DOHH2 (cell line): ENCODE measurements at regions not wholly inside any gene's neighbourhood (a gene's known extent, or its start where the extent isn't known, plus 50 kb on each side); places are given as distances from the start of the nearest gene placed in this dataset.

Experiments
- H3F3A ChIP-seq: fragments of 200-600 bp; sonication (generic), shearing (Covaris generic); 2 replicates; pipeline ENCODE4 v1.6.0; 2016; ENCODE audit warnings: antibody characterized with exemption, mild to moderate bottlenecking; ENCODE audit not compliant: control insufficient read depth, insufficient read depth
- H3K27ac ChIP-seq: fragments of 200-600 bp; sonication (generic); 2 replicates; pipeline ENCODE4 v1.5.1; 2014; ENCODE audit warnings: low read depth, mild to moderate bottlenecking, low read length, moderate library complexity
- H3K27me3 ChIP-seq: fragments of 200-600 bp; sonication (generic); 2 replicates; pipeline ENCODE4 v1.6.1; 2014; ENCODE audit warnings: mild to moderate bottlenecking, low read length, mixed read lengths; ENCODE audit not compliant: control insufficient read depth
- H3K36me3 ChIP-seq: fragments of 200-600 bp; sonication (generic); 2 replicates; pipeline ENCODE4 v1.6.1; 2014; ENCODE audit warnings: mild to moderate bottlenecking, low read length, moderate library complexity, mixed read lengths; ENCODE audit not compliant: control insufficient read depth
- H3K4me1 ChIP-seq: fragments of 200-600 bp; sonication (generic); 2 replicates; pipeline ENCODE4 v1.6.1; 2014; ENCODE audit warnings: mild to moderate bottlenecking, low read length, mixed read lengths; ENCODE audit not compliant: control insufficient read depth
- H3K4me2 ChIP-seq: fragments of 200-600 bp; sonication (generic); 2 replicates; pipeline ENCODE4 v1.6.0; 2014; ENCODE audit warnings: mild to moderate bottlenecking, low read length, moderate library complexity
- H3K4me3 ChIP-seq: fragments of 200-600 bp; sonication (generic); 2 replicates; pipeline ENCODE4 v1.5.1; 2014; ENCODE audit warnings: mild to moderate bottlenecking, low read length, mixed read lengths
- H3K79me2 ChIP-seq: fragments of 200-600 bp; sonication (generic); 2 replicates; pipeline ENCODE4 v1.6.1; 2014; ENCODE audit warnings: mild to moderate bottlenecking, low read length, mixed read lengths; ENCODE audit not compliant: control insufficient read depth
- H3K9me2 ChIP-seq: fragments of 200-600 bp; sonication (generic); replicated peaks from 2 replicates; pipeline ENCODE4 v1.6.1; 2014; ENCODE audit warnings: mild to moderate bottlenecking, low read length, mixed read lengths; ENCODE audit not compliant: control insufficient read depth
- H3K9me3 ChIP-seq: fragments of 200-600 bp; sonication (generic); 2 replicates; pipeline ENCODE4 v1.6.1; 2014; ENCODE audit warnings: antibody characterized with exemption, low read length, mixed read lengths; ENCODE audit not compliant: control insufficient read depth, insufficient read depth
- H4K20me1 ChIP-seq: fragments of 200-600 bp; sonication (generic); 2 replicates; pipeline ENCODE4 v1.6.0; 2014; ENCODE audit warnings: low read depth, mild to moderate bottlenecking, antibody characterized with exemption, low read length, moderate library complexity; ENCODE audit not compliant: control insufficient read depth, insufficient read depth
- EZH2phosphoT487 ChIP-seq: fragments of 200-600 bp; sonication (generic); IDR thresholded peaks from 2 replicates; pipeline ENCODE4 v1.6.1; 2017; ENCODE audit warnings: borderline replicate concordance, mild to moderate bottlenecking, antibody characterized with exemption, low read length, moderate library complexity, mixed read lengths
- TF ChIP-seq, protein P1 (sequence below): fragments of 200-600 bp; sonication (generic); IDR thresholded peaks from one replicate; pipeline ENCODE4 v1.5.1; 2014; ENCODE audit warnings: antibody characterized with exemption, mild to moderate bottlenecking, low read depth, low read length; ENCODE audit not compliant: poor library complexity, severe bottlenecking

DNA sequence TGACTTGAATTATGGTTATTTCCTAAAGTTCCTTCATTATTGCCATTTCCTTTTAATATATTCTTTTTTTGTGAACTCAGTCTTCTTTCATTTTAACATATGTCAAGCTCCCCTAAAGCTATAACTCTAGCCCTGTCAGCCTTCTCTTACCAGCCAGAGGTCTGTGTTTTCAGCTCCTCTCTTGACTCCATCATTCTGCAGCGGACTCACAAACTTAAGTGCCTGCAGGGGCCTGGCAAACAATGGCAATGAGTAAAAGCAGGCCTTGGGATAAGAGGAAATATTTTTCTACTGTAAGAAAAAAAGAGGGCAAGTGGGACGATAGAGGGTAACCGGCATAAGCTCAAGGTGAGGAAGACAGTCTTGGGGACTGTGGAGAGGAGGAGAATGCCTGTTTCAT is 424.5 kb upstream of the RGS6 start:
- no peak overlapping the region for H3K27ac ChIP-seq
- no peaks in the 10 kb centered on the region for H4K20me1 ChIP-seq
- no peaks in the 10 kb centered on the region for H3K36me3 ChIP-seq
- no peak overlapping the region for H3K4me2 ChIP-seq
- no peaks in the 10 kb centered on the region for H3F3A ChIP-seq
- TF ChIP-seq, protein P1, sequence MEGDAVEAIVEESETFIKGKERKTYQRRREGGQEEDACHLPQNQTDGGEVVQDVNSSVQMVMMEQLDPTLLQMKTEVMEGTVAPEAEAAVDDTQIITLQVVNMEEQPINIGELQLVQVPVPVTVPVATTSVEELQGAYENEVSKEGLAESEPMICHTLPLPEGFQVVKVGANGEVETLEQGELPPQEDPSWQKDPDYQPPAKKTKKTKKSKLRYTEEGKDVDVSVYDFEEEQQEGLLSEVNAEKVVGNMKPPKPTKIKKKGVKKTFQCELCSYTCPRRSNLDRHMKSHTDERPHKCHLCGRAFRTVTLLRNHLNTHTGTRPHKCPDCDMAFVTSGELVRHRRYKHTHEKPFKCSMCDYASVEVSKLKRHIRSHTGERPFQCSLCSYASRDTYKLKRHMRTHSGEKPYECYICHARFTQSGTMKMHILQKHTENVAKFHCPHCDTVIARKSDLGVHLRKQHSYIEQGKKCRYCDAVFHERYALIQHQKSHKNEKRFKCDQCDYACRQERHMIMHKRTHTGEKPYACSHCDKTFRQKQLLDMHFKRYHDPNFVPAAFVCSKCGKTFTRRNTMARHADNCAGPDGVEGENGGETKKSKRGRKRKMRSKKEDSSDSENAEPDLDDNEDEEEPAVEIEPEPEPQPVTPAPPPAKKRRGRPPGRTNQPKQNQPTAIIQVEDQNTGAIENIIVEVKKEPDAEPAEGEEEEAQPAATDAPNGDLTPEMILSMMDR, result no peak
- no peak for TF ChIP-seq EZH2phosphoT487
- H3K4me1 ChIP-seq, result no peaks in the 10 kb centered on the region
- no peaks in the 10 kb centered on the region for H3K27me3 ChIP-seq
- H3K9me2 ChIP-seq, result no peaks in the 10 kb centered on the region
- no peaks in the 10 kb centered on the region for H3K9me3 ChIP-seq
- peaks cover 2% of the 10 kb centered on the region; the same call in 1 of the 2 replicates for H3K79me2 ChIP-seq
- no peak overlapping the region for H3K4me3 ChIP-seq

DNA sequence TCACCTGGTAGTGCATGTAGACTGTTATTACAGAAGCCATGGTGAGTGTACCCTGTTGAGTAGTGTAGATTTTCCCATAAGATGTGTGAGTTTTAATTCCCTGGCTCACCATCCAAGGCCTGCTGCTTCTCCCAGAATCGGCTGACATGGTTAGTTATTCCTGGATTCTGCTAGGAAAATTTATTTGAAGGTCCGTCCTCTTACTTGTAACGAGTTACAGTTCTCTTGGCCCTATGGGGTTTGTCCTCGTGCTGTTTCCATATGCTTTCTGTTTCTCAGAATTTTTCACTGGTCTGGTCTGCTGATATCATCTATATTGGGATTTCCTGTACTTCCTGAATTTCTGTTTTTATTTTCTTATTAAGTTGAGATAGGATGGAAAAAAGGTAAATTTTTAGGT is 423.3 kb upstream of the RGS6 start:
- TF ChIP-seq, protein P1, result no peak
- TF ChIP-seq EZH2phosphoT487, result no peak
- no peaks in the 10 kb centered on the region for H3K4me1 ChIP-seq
- no peak overlapping the region for H3K4me3 ChIP-seq
- no peaks in the 10 kb centered on the region for H4K20me1 ChIP-seq
- no peak overlapping the region for H3K27ac ChIP-seq
- no peaks in the 10 kb centered on the region for H3K9me2 ChIP-seq
- H3K27me3 ChIP-seq, result no peaks in the 10 kb centered on the region
- peaks cover 2% of the 10 kb centered on the region; the same call in 1 of the 2 replicates for H3K79me2 ChIP-seq
- H3K4me2 ChIP-seq, result no peak overlapping the region
- H3K9me3 ChIP-seq, result no peaks in the 10 kb centered on the region
- H3F3A ChIP-seq, result no peaks in the 10 kb centered on the region
- no peaks in the 10 kb centered on the region for H3K36me3 ChIP-seq

DNA sequence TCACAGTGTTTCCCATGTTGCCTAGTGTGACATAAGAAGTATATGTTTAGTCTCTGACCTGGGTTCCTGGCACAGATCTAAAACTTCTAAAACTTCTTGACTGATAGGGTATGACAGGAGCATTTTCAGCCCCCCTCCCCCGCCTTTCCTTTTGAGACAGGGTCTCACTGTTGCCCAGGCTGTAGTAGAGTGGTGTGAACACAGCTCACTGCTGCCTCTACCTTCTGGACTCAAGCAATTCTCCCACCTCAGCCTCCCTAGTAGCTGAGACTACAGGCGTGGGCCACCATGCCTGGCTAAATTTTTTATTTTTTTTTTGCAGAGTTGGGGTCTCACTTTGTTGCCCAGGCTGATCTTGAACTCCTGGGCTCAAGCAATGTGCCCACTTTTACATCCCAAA is 421.1 kb upstream of the RGS6 start:
- Histone ChIP-seq H3K27ac (no peak overlapping the region), H3K36me3 (no peaks in the 10 kb centered on the region; the same call in 1 of the 2 replicates), H3F3A (no peaks in the 10 kb centered on the region), H3K9me3 (no peaks in the 10 kb centered on the region), H3K4me3 (no peak overlapping the region), H3K79me2 (0 out of 2 replicates have a peak, but pooled peaks cover 2% of the 10 kb centered on the region), H3K4me1 (no peaks in the 10 kb centered on the region), H3K9me2 (no peaks in the 10 kb centered on the region), H3K4me2 (no peak overlapping the region), H3K27me3 (no peaks in the 10 kb centered on the region), H4K20me1 (no peaks in the 10 kb centered on the region)
- TF ChIP-seq, protein P1, result no peak
